HUDEP-2 (cell line): ENCODE measurements at regions not wholly inside any gene's neighbourhood (a gene's known extent, or its start where the extent isn't known, plus 50 kb on each side); places are given as distances from the start of the nearest gene placed in this dataset.

Experiments
- DNase-seq, 76 experiments: peaks; one replicate each; lab custom pipeline; 2025; ENCODE audit not compliant: unreplicated experiment in 76 of 76; lab: John Stamatoyannopoulos, UW

DNA sequence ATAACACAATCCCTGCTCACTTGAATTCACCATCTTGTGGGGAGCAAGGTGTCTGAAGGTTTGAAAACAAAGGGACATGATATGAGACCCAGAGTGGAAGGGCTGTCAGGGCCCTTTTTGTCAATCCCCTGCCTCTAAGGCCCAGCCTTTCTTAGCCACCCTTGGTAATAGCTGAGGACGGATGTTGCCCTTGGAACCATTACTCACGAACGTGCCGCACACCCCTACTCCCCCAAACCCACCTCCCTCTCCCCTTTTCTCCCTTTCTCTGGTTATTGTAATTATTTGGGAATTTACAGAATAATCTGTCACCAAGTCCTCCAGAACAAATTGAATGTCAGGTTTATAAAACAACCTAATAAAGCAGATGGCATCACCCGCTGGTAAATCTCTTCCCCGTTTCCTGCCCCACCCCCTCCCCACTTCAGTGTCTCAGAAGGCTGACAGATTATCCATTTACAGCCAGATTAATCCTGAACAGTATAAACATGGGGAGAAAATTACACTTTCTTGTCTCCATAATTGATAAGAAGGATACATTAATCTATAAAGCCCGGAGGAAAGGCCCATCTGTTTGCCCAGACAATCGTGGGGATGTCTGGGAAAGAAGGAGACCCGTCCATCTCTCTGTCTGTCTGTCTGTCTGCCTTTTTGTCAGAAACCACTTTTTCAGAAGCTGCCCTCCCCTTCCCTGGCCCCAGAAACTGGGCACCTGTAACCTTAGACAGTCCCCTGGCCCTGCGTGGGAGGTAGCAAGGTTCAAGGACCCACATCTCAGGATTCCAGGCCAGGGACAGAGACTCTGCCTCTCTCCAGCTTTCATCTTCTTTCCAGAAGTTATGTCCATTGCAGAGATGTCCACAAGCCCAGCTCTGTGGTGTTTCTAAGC, 60.6 kb upstream of the CD34 start:
- DNase-seq, result no peak

DNA sequence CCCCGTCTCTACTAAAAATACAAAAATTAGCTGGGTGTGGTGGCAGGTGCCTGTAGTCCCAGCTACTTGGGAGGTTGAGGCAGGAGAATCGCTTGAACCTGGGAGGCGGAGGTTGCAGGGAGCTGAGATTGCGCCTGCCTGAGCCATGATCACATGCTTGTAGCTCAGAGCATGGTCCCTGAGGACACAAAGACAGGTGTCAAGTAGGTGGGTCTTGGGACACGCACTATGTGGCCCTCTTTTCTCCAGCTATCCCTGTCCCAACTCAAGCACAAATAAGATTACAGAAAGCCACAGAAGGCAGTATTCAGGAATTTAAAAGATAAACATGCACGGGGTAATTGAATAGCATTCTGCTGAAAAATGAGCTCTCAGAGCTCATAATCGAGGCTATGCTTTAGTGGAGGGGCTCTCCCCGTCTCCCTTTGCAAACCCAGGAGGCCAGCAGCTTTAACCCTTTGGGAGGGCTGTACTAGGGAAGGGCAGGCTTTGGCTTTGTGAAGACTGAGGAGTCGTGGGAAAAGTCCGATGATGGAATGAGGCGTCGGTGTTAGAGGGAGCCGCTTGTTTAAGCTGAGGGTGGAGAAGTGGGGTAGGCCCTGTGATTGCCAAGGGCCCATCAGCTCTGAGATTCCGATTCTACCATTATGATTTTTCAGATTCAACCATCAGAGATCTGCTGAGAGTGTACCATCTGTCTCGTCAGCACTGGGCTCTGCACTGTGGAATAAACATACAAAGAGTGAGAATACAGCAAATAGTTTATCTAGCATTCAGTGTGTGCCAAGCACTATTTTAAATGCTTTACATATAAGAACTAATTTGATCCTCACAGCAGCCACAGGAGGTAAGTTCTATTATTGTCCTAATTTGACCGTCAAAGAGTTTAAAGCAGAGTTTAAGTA, 59.7 kb upstream of the CD34 start:
- DNase-seq, result no peak

- DNase-seq, result no peak
These were observed 58.6 kb upstream of the CD34 start for GRCh38 chr1:207969528-207969927.

- DNase-seq, result no peak
These were observed 57.6 kb upstream of the CD34 start for GRCh38 chr1:207968521-207969009.

DNA sequence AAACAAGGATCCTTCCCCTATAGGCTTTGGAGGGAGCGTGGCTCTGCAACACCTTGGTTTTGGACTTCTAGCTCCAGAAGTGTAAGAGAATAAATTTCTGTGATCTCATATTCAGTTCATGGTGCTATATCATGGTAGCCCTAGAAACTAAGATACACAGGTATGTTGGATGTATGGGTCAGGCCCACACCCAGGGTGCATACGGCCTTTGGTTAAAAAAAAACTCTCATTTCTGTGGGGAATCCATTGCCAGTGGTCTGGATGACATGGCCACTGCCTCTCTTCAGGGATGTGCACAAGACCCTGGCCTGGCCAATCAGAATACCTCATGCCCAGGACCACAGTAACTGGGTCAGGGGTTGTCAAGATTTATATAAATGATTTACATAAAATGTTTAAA, 56.8 kb upstream of the CD34 start:
- no peak for DNase-seq

DNA sequence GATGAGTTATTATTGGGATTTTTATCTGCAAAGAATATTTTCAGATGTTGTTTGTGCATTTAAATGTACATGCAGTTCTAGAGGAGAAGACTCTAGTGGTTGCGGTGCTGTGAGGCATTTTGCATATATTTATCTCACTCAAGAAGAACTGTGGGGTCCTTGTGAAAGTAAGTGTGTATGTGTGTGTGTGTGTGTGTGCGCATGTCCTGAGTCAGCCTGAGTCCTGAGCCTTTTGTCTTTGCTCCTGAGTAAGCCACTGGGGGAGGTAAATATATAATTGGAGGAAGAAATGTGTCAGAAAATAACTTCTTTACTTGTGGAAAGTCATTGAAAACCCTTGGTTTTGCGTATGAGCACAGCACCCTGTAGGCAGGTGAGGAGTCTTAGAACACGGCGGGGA, 55.6 kb upstream of the CD34 start:
- no peak for DNase-seq

DNA sequence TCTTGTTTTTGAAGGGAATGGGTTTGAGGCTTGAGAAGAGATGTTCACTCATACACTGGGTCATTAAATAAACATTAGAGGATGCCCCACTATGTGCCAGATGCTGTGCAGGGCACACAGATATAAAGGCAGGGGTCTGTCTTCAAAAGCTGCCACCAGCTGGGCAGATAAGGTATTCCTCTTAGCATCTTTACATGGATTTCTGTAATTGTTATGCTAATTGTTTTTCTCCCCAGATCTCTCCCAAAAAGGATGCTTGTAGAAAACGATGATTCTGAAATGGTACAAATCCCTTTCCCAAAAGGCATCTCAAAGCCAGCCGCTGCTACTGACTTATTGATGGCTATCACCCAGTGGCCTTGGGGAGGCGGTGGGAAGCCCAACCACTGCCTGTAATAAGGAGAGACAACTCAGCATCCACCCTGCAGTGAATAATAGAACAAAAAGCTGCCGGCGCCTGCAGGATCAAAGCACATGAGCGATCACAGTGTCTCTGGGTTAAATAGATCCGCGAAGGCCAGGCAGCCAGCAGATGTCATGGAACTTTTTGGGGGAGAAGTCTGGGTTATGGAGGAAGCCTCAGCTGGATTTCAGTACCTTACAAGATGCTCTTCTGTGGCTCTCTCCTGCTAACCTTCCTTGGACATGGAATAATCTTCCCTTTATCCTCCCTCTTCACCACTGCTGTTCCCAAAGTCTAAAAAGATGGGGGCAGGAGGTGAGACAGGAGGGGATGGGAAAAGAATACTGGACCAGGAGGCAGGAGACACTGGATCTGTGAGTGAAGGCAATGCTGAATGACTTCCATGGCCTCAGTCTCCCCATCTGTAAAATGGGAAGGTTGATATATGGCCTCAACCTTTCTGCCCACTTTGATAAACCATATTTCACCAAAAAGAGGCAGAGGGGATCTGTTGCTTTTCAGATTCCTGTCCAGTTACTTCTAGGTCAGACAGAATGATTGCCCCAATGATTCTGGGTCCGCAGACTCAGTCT, 54.8 kb upstream of the CD34 start:
- peak in 1 of 76 experiments; percentile 9 for DNase-seq

GRCh38 chr1:207964195-207964966, 53.5 kb upstream of the CD34 start:
- peak in 75 of 76 experiments; percentile 32 to 97 (median 85) for DNase-seq

GRCh38 chr1:207963427-207964194, 52.7 kb upstream of the CD34 start:
- DNase-seq, result peak in 72 of 76 experiments; percentile 47 to 93 (median 82)

- peak in 19 of 76 experiments; percentile 4 to 90 (median 36) for DNase-seq
These were observed 51.9 kb upstream of the CD34 start for GRCh38 chr1:207962716-207963426.
